SK-N-SH treated with all-trans-retinoic acid at 6 μM for 48 hours (cell line): ENCODE measurements at regions not wholly inside any gene's neighbourhood (a gene's known extent, or its start where the extent isn't known, plus 50 kb on each side); places are given as distances from the start of the nearest gene placed in this dataset.

ENCODE experiments used
- CSDC2 ChIP-seq: fragments of 250-450 bp; sonication (Bioruptor Pico); IDR thresholded peaks from 2 replicates; pipeline ENCODE4 v1.5.0; 2020; ENCODE audit warnings: mild to moderate bottlenecking, moderate library complexity
- ISL1 ChIP-seq: fragments of 250-450 bp; sonication (Bioruptor Pico); IDR thresholded peaks from 2 replicates; pipeline ENCODE4 v2.1.2; 2022; ENCODE audit warnings: mild to moderate bottlenecking, moderate library complexity
- RARB ChIP-seq: fragments of 250-450 bp; sonication (Bioruptor Pico); IDR thresholded peaks from 2 replicates; pipeline ENCODE4 v1.8.0; 2021; ENCODE audit warnings: mild to moderate bottlenecking, moderate library complexity
- SNAI2 ChIP-seq: fragments of 250-450 bp; sonication (Bioruptor Pico); IDR thresholded peaks from 2 replicates; pipeline ENCODE4 v1.5.0; 2020; ENCODE audit warnings: mild to moderate bottlenecking, moderate library complexity
- ZC3H10 ChIP-seq: fragments of 250-450 bp; sonication (Bioruptor Pico); IDR thresholded peaks from 2 replicates; pipeline ENCODE4 v1.5.1; 2021; ENCODE audit warnings: mild to moderate bottlenecking, moderate library complexity
- ZFP3 ChIP-seq: fragments of 250-450 bp; sonication (Bioruptor Pico); IDR thresholded peaks from 2 replicates; pipeline ENCODE4 v1.5.0; 2020; ENCODE audit warnings: mild to moderate bottlenecking, moderate library complexity
- ZNF565 ChIP-seq: fragments of 450-650 bp; formaldehyde crosslinking; conservative IDR thresholded peaks from 2 replicates; pipeline ENCODE4 v1.5.0; 2020; ENCODE audit warnings: low read depth, mild to moderate bottlenecking, moderate library complexity
- TF ChIP-seq, protein P1 (sequence below): fragments of 250-450 bp; sonication (Bioruptor Pico); IDR thresholded peaks from 2 replicates; pipeline ENCODE4 v1.8.0; 2020; ENCODE audit warnings: mild to moderate bottlenecking, moderate library complexity, borderline replicate concordance

DNA sequence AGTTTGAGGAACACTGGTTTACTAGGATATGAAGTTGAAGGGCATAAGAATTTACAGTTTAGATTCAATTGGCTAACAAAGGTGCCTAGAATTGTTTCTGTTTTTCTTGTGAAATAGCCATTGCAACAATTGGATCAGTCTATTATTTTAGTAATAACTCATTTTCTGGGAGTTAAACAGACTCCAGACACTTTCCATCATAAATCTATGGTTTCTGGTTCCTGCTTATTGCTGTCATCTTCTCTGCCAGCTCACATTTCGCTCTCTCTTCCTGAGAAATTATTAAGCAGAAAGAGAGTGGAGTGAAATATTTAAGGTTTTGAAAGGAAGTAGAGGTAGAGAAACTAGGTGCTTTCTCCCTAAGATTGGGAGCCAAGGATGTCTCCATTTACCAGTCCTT lies 165.1 kb upstream of the PRR16 start:
- no peak for TF ChIP-seq CSDC2 (CRISPR knock-in tag)
- TF ChIP-seq ZNF565 (CRISPR knock-in tag), result no peak
- TF ChIP-seq RARB (CRISPR knock-in tag), result no peak
- no peak for TF ChIP-seq SNAI2 (CRISPR knock-in tag)
- no peak for TF ChIP-seq ZC3H10 (CRISPR knock-in tag)
- TF ChIP-seq ISL1 (CRISPR knock-in tag), result peak; percentile 67; the same call in 1 of the 2 replicates
- TF ChIP-seq ZFP3 (CRISPR knock-in tag), result no peak
- TF ChIP-seq, protein P1, sequence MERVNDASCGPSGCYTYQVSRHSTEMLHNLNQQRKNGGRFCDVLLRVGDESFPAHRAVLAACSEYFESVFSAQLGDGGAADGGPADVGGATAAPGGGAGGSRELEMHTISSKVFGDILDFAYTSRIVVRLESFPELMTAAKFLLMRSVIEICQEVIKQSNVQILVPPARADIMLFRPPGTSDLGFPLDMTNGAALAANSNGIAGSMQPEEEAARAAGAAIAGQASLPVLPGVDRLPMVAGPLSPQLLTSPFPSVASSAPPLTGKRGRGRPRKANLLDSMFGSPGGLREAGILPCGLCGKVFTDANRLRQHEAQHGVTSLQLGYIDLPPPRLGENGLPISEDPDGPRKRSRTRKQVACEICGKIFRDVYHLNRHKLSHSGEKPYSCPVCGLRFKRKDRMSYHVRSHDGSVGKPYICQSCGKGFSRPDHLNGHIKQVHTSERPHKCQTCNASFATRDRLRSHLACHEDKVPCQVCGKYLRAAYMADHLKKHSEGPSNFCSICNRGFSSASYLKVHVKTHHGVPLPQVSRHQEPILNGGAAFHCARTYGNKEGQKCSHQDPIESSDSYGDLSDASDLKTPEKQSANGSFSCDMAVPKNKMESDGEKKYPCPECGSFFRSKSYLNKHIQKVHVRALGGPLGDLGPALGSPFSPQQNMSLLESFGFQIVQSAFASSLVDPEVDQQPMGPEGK (CRISPR knock-in tag), result no peak
